ENCODE measurements at regions not wholly inside any gene's neighbourhood (a gene's known extent, or its start where the extent isn't known, plus 50 kb on each side); places are given as distances from the start of the nearest gene placed in this dataset.

DNA sequence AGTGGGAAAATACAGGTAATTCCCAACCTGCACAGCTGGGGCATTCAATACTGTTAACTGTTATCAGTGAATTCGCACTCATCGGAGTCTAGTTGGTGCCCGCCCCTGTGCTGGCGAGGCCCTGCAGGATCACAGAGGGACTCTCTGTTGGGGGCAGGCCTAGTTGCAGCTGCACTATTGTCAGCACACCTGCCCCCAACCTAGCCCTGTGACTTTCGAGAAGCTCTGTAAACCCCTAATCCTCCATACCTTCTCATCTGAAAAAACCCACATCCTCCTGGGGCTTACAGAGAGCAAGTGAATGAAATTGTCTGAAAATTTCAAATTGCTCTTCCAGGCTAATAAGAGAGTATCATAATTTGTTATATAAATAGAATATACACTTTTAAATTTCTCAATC is 132.2 kb upstream of the NUDT4 start:
- no peak overlapping the region for H3K4me3 ChIP-seq (ENCODE audit: low read length)
- no peaks in the 10 kb centered on the region for H3K27me3 ChIP-seq (replicated peaks; ENCODE audit: control insufficient read depth, insufficient read depth, low read length)
- H3K4me1 ChIP-seq (ENCODE audit: control insufficient read depth, insufficient read depth, low read length) = peaks cover 17% of the 10 kb centered on the region
- DNase-seq (ENCODE audit: low read depth) = no peak
- no peak overlapping the region for H3K9ac ChIP-seq (ENCODE audit: low read length)
- H3K36me3 ChIP-seq (ENCODE audit: control insufficient read depth, insufficient read depth, low read length, severe bottlenecking) = no peaks in the 10 kb centered on the region
- no peaks in the 10 kb centered on the region for H3K9me3 ChIP-seq (ENCODE audit: control insufficient read depth, low read length)

- H3K4me1 ChIP-seq (ENCODE audit: control insufficient read depth, insufficient read depth, low read length) = peaks cover 17% of the 10 kb centered on the region
- peak; percentile 24 for DNase-seq (ENCODE audit: low read depth)
- H3K4me3 ChIP-seq (ENCODE audit: low read length) = no peak overlapping the region
- H3K36me3 ChIP-seq (ENCODE audit: control insufficient read depth, insufficient read depth, low read length, severe bottlenecking) = no peaks in the 10 kb centered on the region
- H3K9ac ChIP-seq (ENCODE audit: low read length) = no peak overlapping the region
- no peaks in the 10 kb centered on the region for H3K27me3 ChIP-seq (replicated peaks; ENCODE audit: control insufficient read depth, insufficient read depth, low read length)
- H3K9me3 ChIP-seq (ENCODE audit: control insufficient read depth, low read length) = no peaks in the 10 kb centered on the region
Observed at GRCh38 chr12:93247313-93247991, 130.3 kb upstream of the NUDT4 start.

GRCh38 chr12:93252221-93252620 is 125.5 kb upstream of the NUDT4 start:
- Histone ChIP-seq H3K9ac (ENCODE audit: low read length) (no peak overlapping the region), H3K36me3 (ENCODE audit: control insufficient read depth, insufficient read depth, low read length, severe bottlenecking) (no peaks in the 10 kb centered on the region), H3K9me3 (ENCODE audit: control insufficient read depth, low read length) (peaks cover 7% of the 10 kb centered on the region), H3K4me1 (ENCODE audit: control insufficient read depth, insufficient read depth, low read length) (peaks cover 8% of the 10 kb centered on the region), H3K27me3 (replicated peaks; ENCODE audit: control insufficient read depth, insufficient read depth, low read length) (no peaks in the 10 kb centered on the region), H3K4me3 (ENCODE audit: low read length) (no peak overlapping the region)
- DNase-seq (ENCODE audit: low read depth) = no peak

DNA sequence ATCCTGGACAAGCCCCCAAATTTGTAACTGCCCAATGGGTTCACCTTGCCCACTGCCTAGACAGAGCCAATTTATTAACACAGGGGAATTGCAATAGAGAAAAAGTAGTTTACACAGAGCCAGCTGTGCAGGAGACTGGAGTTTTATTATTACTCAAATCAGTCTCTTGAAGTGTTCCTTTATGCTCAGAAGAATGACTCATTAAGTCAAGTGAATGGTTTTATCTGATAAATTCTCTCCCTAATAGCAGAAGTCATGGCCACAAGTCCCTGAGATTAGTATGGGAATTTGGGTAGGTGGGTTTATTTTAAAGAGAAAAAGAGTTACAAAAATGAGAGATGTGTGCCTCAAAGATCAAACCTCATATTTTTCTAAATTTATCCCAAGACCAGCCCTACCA is 122.8 kb upstream of the NUDT4 start:
- DNase-seq (ENCODE audit: low read depth) = no peak
- peaks cover 8% of the 10 kb centered on the region for H3K4me1 ChIP-seq (ENCODE audit: control insufficient read depth, insufficient read depth, low read length)
- H3K4me3 ChIP-seq (ENCODE audit: low read length) = no peak overlapping the region
- no peaks in the 10 kb centered on the region for H3K27me3 ChIP-seq (replicated peaks; ENCODE audit: control insufficient read depth, insufficient read depth, low read length)
- H3K9ac ChIP-seq (ENCODE audit: low read length) = no peak overlapping the region
- no peaks in the 10 kb centered on the region for H3K36me3 ChIP-seq (ENCODE audit: control insufficient read depth, insufficient read depth, low read length, severe bottlenecking)
- H3K9me3 ChIP-seq (ENCODE audit: control insufficient read depth, low read length) = peaks cover 7% of the 10 kb centered on the region

- Histone ChIP-seq H3K9me3 (ENCODE audit: control insufficient read depth, low read length) (peaks cover 7% of the 10 kb centered on the region), H3K36me3 (ENCODE audit: control insufficient read depth, insufficient read depth, low read length, severe bottlenecking) (no peaks in the 10 kb centered on the region), H3K27me3 (replicated peaks; ENCODE audit: control insufficient read depth, insufficient read depth, low read length) (no peaks in the 10 kb centered on the region), H3K4me1 (ENCODE audit: control insufficient read depth, insufficient read depth, low read length) (peaks cover 8% of the 10 kb centered on the region), H3K9ac (ENCODE audit: low read length) (no peak overlapping the region), H3K4me3 (ENCODE audit: low read length) (no peak overlapping the region)
- DNase-seq (ENCODE audit: low read depth) = peak; percentile 38
Observed at GRCh38 chr12:93256256-93256969, 121.3 kb upstream of the NUDT4 start.

- H3K36me3 ChIP-seq (ENCODE audit: control insufficient read depth, insufficient read depth, low read length, severe bottlenecking) = no peaks in the 10 kb centered on the region
- no peaks in the 10 kb centered on the region for H3K9me3 ChIP-seq (ENCODE audit: control insufficient read depth, low read length)
- no peak for DNase-seq (ENCODE audit: low read depth)
- no peak overlapping the region for H3K9ac ChIP-seq (ENCODE audit: low read length)
- peaks cover under 1% of the 10 kb centered on the region for H3K4me1 ChIP-seq (ENCODE audit: control insufficient read depth, insufficient read depth, low read length)
- H3K4me3 ChIP-seq (ENCODE audit: low read length) = no peak overlapping the region
- no peaks in the 10 kb centered on the region for H3K27me3 ChIP-seq (replicated peaks; ENCODE audit: control insufficient read depth, insufficient read depth, low read length)
Observed at GRCh38 chr12:93261505-93262094, 116.1 kb upstream of the NUDT4 start.

DNA sequence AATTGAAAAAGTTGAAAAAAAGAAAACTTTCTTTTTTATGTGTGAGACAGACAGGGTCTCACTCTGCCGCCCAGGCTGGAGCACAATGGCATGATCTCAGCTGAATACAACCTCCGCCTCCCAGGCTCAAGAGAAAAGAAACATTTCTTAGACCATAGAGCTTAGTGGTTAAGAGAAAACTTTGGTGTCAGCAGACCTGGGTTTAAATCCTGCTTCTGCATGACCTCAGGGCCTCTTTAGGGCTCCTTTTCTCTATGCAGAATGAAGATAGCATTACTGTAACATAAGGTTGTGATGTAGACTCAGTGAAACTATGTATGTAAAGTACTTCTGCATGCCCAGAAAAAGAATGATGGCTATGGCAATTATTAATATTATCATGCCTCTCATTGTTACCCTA is 104.7 kb upstream of the NUDT4 start:
- Histone ChIP-seq H3K9ac (ENCODE audit: low read length) (no peak overlapping the region), H3K4me1 (ENCODE audit: control insufficient read depth, insufficient read depth, low read length) (peaks cover 7% of the 10 kb centered on the region), H3K9me3 (ENCODE audit: control insufficient read depth, low read length) (no peaks in the 10 kb centered on the region), H3K27me3 (replicated peaks; ENCODE audit: control insufficient read depth, insufficient read depth, low read length) (no peaks in the 10 kb centered on the region), H3K4me3 (ENCODE audit: low read length) (no peak overlapping the region), H3K36me3 (ENCODE audit: control insufficient read depth, insufficient read depth, low read length, severe bottlenecking) (no peaks in the 10 kb centered on the region)
- DNase-seq (ENCODE audit: low read depth) = no peak

DNA sequence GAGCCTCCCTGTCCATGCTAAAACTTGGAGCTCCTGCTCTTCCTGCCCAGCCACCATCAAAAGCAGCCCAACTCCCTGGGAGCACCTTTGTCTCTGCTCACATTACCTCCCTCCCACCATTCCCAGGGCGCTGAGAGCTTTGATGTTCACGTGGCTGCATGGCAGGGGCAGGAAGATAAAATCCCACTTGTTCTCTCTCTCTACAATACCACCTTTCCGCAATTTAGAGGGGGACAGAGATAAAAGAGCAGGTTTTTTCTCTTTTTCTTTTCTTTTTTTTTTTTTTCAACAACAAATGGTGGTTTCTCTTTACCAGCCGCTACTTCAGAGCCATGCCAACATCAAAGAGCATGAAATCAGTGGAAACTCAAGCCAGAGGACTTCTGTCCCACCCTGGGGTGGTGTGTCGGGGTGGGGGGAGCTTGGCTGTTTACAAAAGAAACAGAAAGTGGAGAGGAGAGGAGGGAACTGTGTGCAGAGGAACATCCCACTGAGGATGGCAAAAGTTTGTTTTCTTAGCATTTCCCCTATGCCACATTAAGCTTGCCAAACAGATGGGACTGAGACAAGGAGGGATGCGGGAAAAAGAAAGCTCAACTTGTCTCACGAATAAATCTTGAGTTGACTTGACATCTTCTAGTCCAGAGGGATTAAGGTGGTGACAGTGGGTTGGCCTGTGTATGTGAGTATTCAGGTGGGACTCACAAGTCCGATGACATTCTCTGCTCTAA is 103.7 kb upstream of the NUDT4 start:
- Histone ChIP-seq H3K9me3 (ENCODE audit: control insufficient read depth, low read length) (no peaks in the 10 kb centered on the region), H3K9ac (ENCODE audit: low read length) (no peak overlapping the region), H3K36me3 (ENCODE audit: control insufficient read depth, insufficient read depth, low read length, severe bottlenecking) (no peaks in the 10 kb centered on the region), H3K27me3 (replicated peaks; ENCODE audit: control insufficient read depth, insufficient read depth, low read length) (no peaks in the 10 kb centered on the region), H3K4me1 (ENCODE audit: control insufficient read depth, insufficient read depth, low read length) (peaks cover 7% of the 10 kb centered on the region), H3K4me3 (ENCODE audit: low read length) (no peak overlapping the region)
- peak; percentile 4 for DNase-seq (ENCODE audit: low read depth)

- Histone ChIP-seq H3K27me3 (replicated peaks; ENCODE audit: control insufficient read depth, insufficient read depth, low read length) (no peaks in the 10 kb centered on the region), H3K4me3 (ENCODE audit: low read length) (no peak overlapping the region), H3K36me3 (ENCODE audit: control insufficient read depth, insufficient read depth, low read length, severe bottlenecking) (no peaks in the 10 kb centered on the region), H3K4me1 (ENCODE audit: control insufficient read depth, insufficient read depth, low read length) (peaks cover 7% of the 10 kb centered on the region), H3K9me3 (ENCODE audit: control insufficient read depth, low read length) (no peaks in the 10 kb centered on the region), H3K9ac (ENCODE audit: low read length) (no peak overlapping the region)
- DNase-seq (ENCODE audit: low read depth) = no peak
Observed at GRCh38 chr12:93274937-93275336, 102.8 kb upstream of the NUDT4 start.

GRCh38 chr12:93275589-93275988 is 102.1 kb upstream of the NUDT4 start:
- H3K9me3 ChIP-seq (ENCODE audit: control insufficient read depth, low read length) = no peaks in the 10 kb centered on the region
- no peaks in the 10 kb centered on the region for H3K27me3 ChIP-seq (replicated peaks; ENCODE audit: control insufficient read depth, insufficient read depth, low read length)
- peaks cover 7% of the 10 kb centered on the region for H3K4me1 ChIP-seq (ENCODE audit: control insufficient read depth, insufficient read depth, low read length)
- H3K4me3 ChIP-seq (ENCODE audit: low read length) = no peak overlapping the region
- no peak for DNase-seq (ENCODE audit: low read depth)
- no peak overlapping the region for H3K9ac ChIP-seq (ENCODE audit: low read length)
- H3K36me3 ChIP-seq (ENCODE audit: control insufficient read depth, insufficient read depth, low read length, severe bottlenecking) = no peaks in the 10 kb centered on the region
